Pons (tissue), 1 donor: ENCODE measurements at regions not wholly inside any gene's neighbourhood (a gene's known extent, or its start where the extent isn't known, plus 50 kb on each side); places are given as distances from the start of the nearest gene placed in this dataset.
"Not testable (repeated sequence)": the region's sequence is repeated elsewhere in the genome, so short reads cannot be mapped to it uniquely, and the experiment has no call there.

Experiments
- DNase-seq: peaks from one replicate; pipeline ENCODE4 v3.0.0-alpha.2; 2016; ENCODE audit warnings: low spot score

- no peak for DNase-seq
Measured at GRCh38 chr9:120338340-120338739, 241.6 kb downstream of the CDK5RAP2 start.

- no peak for DNase-seq
Measured at GRCh38 chr9:120337131-120337530, 242.8 kb downstream of the CDK5RAP2 start.

GRCh38 chr9:120336753-120337090 lies 243.2 kb downstream of the CDK5RAP2 start:
- no peak for DNase-seq

- no peak for DNase-seq
Measured at GRCh38 chr9:120336021-120336752, 243.8 kb downstream of the CDK5RAP2 start.

GRCh38 chr9:120331913-120332312 lies 248.1 kb downstream of the CDK5RAP2 start:
- no peak for DNase-seq

- DNase-seq, result no peak
Measured at GRCh38 chr9:120330031-120330430, 249.9 kb downstream of the CDK5RAP2 start.

GRCh38 chr9:120327322-120327721 lies 252.6 kb downstream of the CDK5RAP2 start:
- DNase-seq, result no peak

GRCh38 chr9:120326049-120326693 lies 253.8 kb downstream of the CDK5RAP2 start:
- no peak for DNase-seq

GRCh38 chr9:120324996-120325642 lies 254.8 kb downstream of the CDK5RAP2 start:
- no peak for DNase-seq

GRCh38 chr9:120324461-120324860 lies 255.5 kb downstream of the CDK5RAP2 start:
- no peak for DNase-seq

GRCh38 chr9:120323125-120323524 lies 256.8 kb downstream of the CDK5RAP2 start:
- DNase-seq, result no peak

GRCh38 chr9:120319452-120319851 lies 260.5 kb downstream of the CDK5RAP2 start:
- DNase-seq, result no peak

- no peak for DNase-seq
Measured at GRCh38 chr9:120315154-120315553, 264.8 kb downstream of the CDK5RAP2 start.

GRCh38 chr9:120312031-120312430 lies 267.9 kb downstream of the CDK5RAP2 start:
- no peak for DNase-seq

GRCh38 chr9:120310035-120310434 lies 269.9 kb downstream of the CDK5RAP2 start:
- no peak for DNase-seq

- no peak for DNase-seq
Measured at GRCh38 chr9:120308495-120308894, 271.5 kb downstream of the CDK5RAP2 start.

GRCh38 chr9:120307599-120307998 lies 272.4 kb downstream of the CDK5RAP2 start:
- no peak for DNase-seq

- DNase-seq, result no peak
Measured at GRCh38 chr9:120306561-120306960, 273.4 kb downstream of the CDK5RAP2 start.

GRCh38 chr9:120306088-120306487 lies 273.9 kb downstream of the CDK5RAP2 start:
- DNase-seq, result no peak

- not testable (repeated sequence) for DNase-seq
Measured at GRCh38 chr9:120304896-120305295, 275.1 kb downstream of the CDK5RAP2 start.

GRCh38 chr9:120303519-120303918 lies 276.4 kb downstream of the CDK5RAP2 start:
- DNase-seq, result no peak

GRCh38 chr9:120299785-120300184 lies 280.2 kb downstream of the CDK5RAP2 start:
- no peak for DNase-seq

GRCh38 chr9:120294003-120294402 lies 286.0 kb downstream of the CDK5RAP2 start:
- no peak for DNase-seq
